A549 (cell line): ENCODE measurements at regions not wholly inside any gene's neighbourhood (a gene's known extent, or its start where the extent isn't known, plus 50 kb on each side); places are given as distances from the start of the nearest gene placed in this dataset.

Source experiments
- EP300 ChIP-seq, 2 experiments: fragments of >200 bp; sonication (Bioruptor Twin); formaldehyde crosslinking; IDR thresholded peaks; 2 replicates in 1 of 2; 3 replicates in 1 of 2; pipeline ENCODE4 v1.6.1; 2016 to 2017
- MAZ ChIP-seq: fragments of 150-350 bp; IDR thresholded peaks from 2 replicates; pipeline ENCODE4 v1.6.1; 2014; ENCODE audit warnings: antibody characterized with exemption, low read depth, low read length, borderline replicate concordance
- POLR2A ChIP-seq: IDR thresholded peaks from 2 replicates; pipeline ENCODE4 v1.6.1; 2012; ENCODE audit warnings: mild to moderate bottlenecking, low read length
- TF ChIP-seq, protein P1 (sequence below): fragments of >200 bp; sonication (Bioruptor Twin); formaldehyde crosslinking; IDR thresholded peaks from 3 replicates; pipeline ENCODE4 v1.5.1; 2016
- TF ChIP-seq, protein P2 (sequence below): fragments of 450-650 bp; IDR thresholded peaks from 2 replicates; pipeline ENCODE4 v1.6.1; 2014; ENCODE audit warnings: antibody characterized with exemption

DNA sequence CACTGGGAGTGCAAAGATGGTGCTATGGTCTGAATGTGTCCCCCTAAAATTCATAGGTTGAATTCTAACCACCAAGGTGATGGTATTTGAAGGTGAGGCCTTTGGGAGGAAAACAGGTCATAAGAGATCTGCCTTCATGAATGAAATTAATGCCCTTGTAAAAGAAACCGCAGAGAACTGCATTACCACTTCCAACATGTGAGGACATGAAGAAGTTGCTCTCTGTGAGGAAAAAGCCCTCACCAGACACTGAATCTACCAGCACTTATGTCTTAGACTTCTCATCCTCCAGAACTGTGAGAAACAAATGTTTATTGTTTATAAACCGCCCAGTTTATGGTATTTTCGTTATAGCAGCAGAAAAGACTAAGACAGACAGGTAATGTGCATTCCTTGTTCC, 224.7 kb upstream of the C1orf87 start:
- TF ChIP-seq, protein P1, sequence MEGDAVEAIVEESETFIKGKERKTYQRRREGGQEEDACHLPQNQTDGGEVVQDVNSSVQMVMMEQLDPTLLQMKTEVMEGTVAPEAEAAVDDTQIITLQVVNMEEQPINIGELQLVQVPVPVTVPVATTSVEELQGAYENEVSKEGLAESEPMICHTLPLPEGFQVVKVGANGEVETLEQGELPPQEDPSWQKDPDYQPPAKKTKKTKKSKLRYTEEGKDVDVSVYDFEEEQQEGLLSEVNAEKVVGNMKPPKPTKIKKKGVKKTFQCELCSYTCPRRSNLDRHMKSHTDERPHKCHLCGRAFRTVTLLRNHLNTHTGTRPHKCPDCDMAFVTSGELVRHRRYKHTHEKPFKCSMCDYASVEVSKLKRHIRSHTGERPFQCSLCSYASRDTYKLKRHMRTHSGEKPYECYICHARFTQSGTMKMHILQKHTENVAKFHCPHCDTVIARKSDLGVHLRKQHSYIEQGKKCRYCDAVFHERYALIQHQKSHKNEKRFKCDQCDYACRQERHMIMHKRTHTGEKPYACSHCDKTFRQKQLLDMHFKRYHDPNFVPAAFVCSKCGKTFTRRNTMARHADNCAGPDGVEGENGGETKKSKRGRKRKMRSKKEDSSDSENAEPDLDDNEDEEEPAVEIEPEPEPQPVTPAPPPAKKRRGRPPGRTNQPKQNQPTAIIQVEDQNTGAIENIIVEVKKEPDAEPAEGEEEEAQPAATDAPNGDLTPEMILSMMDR: no peak
- TF ChIP-seq, protein P2, sequence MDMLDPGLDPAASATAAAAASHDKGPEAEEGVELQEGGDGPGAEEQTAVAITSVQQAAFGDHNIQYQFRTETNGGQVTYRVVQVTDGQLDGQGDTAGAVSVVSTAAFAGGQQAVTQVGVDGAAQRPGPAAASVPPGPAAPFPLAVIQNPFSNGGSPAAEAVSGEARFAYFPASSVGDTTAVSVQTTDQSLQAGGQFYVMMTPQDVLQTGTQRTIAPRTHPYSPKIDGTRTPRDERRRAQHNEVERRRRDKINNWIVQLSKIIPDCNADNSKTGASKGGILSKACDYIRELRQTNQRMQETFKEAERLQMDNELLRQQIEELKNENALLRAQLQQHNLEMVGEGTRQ: no peak
- no peak for TF ChIP-seq MAZ
- no peak for TF ChIP-seq EP300 (IDR thresholded peaks at IDR 0.05)
- no peak for TF ChIP-seq POLR2A
